Tibial artery (tissue), 4 donors: ENCODE measurements at regions not wholly inside any gene's neighbourhood (a gene's known extent, or its start where the extent isn't known, plus 50 kb on each side); places are given as distances from the start of the nearest gene placed in this dataset.

Experiments
- DNase-seq, 2 donors: peaks; one replicate each; pipeline ENCODE4 v3.0.0-alpha.2; 2019
- H3K27ac ChIP-seq, 2 donors: fragments of 200-600 bp; sonication (generic) in 1 of 2; 1 replicate in 1 of 2; 2 replicates in 1 of 2; pipeline ENCODE4 v1.5.1; 2018 to 2019; ENCODE audit warnings: mild to moderate bottlenecking in 1 of 2
- H3K27me3 ChIP-seq, 2 donors: fragments of 200-600 bp; sonication (generic) in 1 of 2; one replicate each; pipeline versions ENCODE4 v1.5.1 to v1.6.0; 2016 to 2019
- H3K36me3 ChIP-seq, 3 donors: fragments of 200-600 bp; sonication (generic) in 2 of 3; one replicate each; pipeline ENCODE4 v1.5.1; 2016 to 2019; ENCODE audit warnings: mild to moderate bottlenecking in 2 of 3
- H3K4me1 ChIP-seq, 4 donors: fragments of 200-600 bp; sonication (generic) in 2 of 4; 1 replicate in 3 of 4; 2 replicates in 1 of 4; pipeline ENCODE4 v1.5.1; 2016 to 2019
- H3K4me3 ChIP-seq, 2 donors: fragments of 200-600 bp; sonication (generic) in 1 of 2; 1 replicate in 1 of 2; 2 replicates in 1 of 2; pipeline ENCODE4 v1.5.1; 2018 to 2019; ENCODE audit warnings: mild to moderate bottlenecking in 2 of 2
- H3K9me3 ChIP-seq, 3 donors: fragments of 200-600 bp; sonication (generic) in 1 of 3; one replicate each; pipeline ENCODE4 v1.5.1; 2016 to 2019
- intact Hi-C: fragments of 100-400 bp; cut with DNase I; formaldehyde crosslinking; loops from one replicate; pipeline ENCODE4 v1.15.0; 2023; ENCODE audit warnings: low total_unique reads
- TF ChIP-seq, protein P1 (sequence below), 2 experiments: fragments of 200-600 bp in 1 of 2; fragments of 450-650 bp in 1 of 2; IDR thresholded peaks; one replicate each; pipeline ENCODE4 v1.5.1; 2017 to 2019; ENCODE audit warnings: antibody characterized with exemption in 2 of 2, mild to moderate bottlenecking in 1 of 2, moderate library complexity in 1 of 2

DNA sequence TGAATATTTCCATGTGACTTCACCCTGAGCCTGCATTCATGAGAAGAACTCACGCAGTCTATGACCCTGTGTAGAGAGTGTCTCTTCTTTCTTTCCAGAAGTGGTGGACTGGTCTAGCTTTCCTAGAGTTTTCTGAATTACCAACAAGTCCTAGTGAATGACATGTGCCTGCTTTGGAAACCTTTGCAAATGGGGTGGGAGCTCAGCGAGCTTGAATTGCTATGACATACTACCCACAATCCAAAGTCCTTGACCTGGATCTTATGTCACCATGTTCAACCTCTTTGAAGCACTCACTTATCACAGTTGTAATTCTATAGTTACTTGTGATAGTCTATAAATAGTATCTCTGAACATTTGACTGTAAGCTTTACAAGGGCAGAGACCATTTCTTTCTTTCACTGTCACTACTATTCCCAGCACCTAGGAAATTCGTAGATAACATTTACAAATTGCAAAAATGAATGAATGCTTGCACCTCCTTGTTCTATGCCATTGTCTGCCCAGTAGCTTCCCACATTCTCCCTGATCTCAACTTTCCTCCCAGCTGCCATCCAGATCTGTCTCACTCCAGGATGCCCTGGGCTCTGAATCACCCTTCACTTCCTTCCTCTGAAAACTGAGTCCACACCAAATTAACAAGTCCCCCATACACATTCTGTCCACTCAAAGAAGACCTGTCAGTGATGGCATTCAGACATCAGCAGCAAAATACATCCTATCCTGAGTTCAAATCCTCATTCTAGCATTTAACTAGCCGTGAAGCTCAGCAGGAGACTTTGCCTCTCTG lies 201.9 kb upstream of the SESN3 start:
- Histone ChIP-seq H3K27me3 (no peaks in the 10 kb centered on the region), H3K27ac (no peak overlapping the region), H3K4me3 (no peak overlapping the region), H3K36me3 (no peaks in the 10 kb centered on the region), H3K4me1 (peaks cover 0 to 5% (median 0%) of the 10 kb centered on the region in 4 donors), H3K9me3 (no peaks in the 10 kb centered on the region)
- intact Hi-C loops: no loop called here
- TF ChIP-seq, protein P1, sequence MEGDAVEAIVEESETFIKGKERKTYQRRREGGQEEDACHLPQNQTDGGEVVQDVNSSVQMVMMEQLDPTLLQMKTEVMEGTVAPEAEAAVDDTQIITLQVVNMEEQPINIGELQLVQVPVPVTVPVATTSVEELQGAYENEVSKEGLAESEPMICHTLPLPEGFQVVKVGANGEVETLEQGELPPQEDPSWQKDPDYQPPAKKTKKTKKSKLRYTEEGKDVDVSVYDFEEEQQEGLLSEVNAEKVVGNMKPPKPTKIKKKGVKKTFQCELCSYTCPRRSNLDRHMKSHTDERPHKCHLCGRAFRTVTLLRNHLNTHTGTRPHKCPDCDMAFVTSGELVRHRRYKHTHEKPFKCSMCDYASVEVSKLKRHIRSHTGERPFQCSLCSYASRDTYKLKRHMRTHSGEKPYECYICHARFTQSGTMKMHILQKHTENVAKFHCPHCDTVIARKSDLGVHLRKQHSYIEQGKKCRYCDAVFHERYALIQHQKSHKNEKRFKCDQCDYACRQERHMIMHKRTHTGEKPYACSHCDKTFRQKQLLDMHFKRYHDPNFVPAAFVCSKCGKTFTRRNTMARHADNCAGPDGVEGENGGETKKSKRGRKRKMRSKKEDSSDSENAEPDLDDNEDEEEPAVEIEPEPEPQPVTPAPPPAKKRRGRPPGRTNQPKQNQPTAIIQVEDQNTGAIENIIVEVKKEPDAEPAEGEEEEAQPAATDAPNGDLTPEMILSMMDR (IDR thresholded peaks at IDR 0.05): no peak
- DNase-seq: no peak

GRCh38 chr11:95429376-95429907 lies 198.4 kb upstream of the SESN3 start:
- Histone ChIP-seq H3K27ac (no peak overlapping the region), H3K9me3 (no peaks in the 10 kb centered on the region), H3K27me3 (no peaks in the 10 kb centered on the region), H3K4me3 (no peak overlapping the region), H3K36me3 (no peaks in the 10 kb centered on the region), H3K4me1 (peaks cover 0 to 5% (median 0%) of the 10 kb centered on the region in 4 donors)
- intact Hi-C loops: no loop called here
- DNase-seq: no peak
- TF ChIP-seq, protein P1 (IDR thresholded peaks at IDR 0.05): no peak

- no peaks in the 10 kb centered on the region for H3K36me3 ChIP-seq
- H3K4me1 ChIP-seq: no peaks in the 10 kb centered on the region
- no peak overlapping the region for H3K27ac ChIP-seq
- no peak overlapping the region for H3K4me3 ChIP-seq
- intact Hi-C loops: no loop called here
- TF ChIP-seq, protein P1 (IDR thresholded peaks at IDR 0.05): no peak
- DNase-seq: no peak
- no peaks in the 10 kb centered on the region for H3K27me3 ChIP-seq
- H3K9me3 ChIP-seq: no peaks in the 10 kb centered on the region
Measured at GRCh38 chr11:95426823-95427462, 195.9 kb upstream of the SESN3 start.

DNA sequence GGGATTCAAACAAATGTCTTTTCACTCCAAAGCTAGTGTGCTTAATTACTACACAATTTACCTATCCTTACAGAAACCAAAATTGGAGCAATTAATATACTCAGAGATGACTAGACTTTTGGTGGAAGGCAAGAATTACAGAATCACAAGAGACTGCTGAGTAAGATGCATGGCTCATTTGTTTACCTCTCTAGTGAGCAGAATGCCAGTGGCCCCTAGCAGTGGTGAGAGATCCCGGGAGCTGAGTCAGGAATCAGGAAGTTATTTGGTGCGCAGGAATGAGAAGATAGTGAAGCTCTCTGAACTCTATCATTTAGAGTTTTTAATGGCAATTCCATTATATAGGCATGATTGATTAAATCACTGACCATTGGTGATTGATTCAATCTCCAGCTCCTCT lies 188.9 kb upstream of the SESN3 start:
- Histone ChIP-seq H3K27ac (no peak overlapping the region), H3K4me3 (no peak overlapping the region), H3K9me3 (no peaks in the 10 kb centered on the region), H3K27me3 (no peaks in the 10 kb centered on the region), H3K4me1 (no peaks in the 10 kb centered on the region), H3K36me3 (no peaks in the 10 kb centered on the region)
- TF ChIP-seq, protein P1 (IDR thresholded peaks at IDR 0.05): no peak
- intact Hi-C loops: no loop called here
- DNase-seq: no peak

DNA sequence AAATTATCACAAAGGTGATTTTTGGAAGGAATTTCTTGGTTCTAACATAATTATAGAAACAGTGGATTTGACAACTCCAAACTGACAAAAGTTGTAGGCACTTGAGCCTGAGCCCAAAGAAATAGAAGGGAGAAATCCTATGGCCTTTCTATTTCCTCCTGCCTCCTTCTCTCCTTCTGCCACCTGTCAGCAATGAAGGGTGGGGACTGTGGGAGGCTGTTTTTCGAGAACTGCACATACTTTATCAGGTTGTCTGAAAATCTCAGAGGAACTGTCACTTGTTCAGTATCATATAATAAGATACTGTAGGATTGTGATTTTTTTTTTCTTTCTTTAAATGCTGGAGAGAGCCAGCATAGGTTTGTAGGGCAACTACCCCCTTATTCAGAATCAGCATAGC lies 187.9 kb upstream of the SESN3 start:
- H3K9me3 ChIP-seq: no peaks in the 10 kb centered on the region
- H3K4me3 ChIP-seq: no peak overlapping the region
- H3K27ac ChIP-seq: no peak overlapping the region
- no peaks in the 10 kb centered on the region for H3K36me3 ChIP-seq
- intact Hi-C loops: no loop called here
- no peaks in the 10 kb centered on the region for H3K4me1 ChIP-seq
- TF ChIP-seq, protein P1 (IDR thresholded peaks at IDR 0.05): no peak
- no peaks in the 10 kb centered on the region for H3K27me3 ChIP-seq
- no peak for DNase-seq
